IMR-90 (cell line): ENCODE measurements at regions not wholly inside any gene's neighbourhood (a gene's known extent, or its start where the extent isn't known, plus 50 kb on each side); places are given as distances from the start of the nearest gene placed in this dataset.

Source experiments
- ATAC-seq: fragments of 200-7000 bp; cut with Tn5 transposase; 2 replicates; pipeline ENCODE4 v1.9.1; 2020; ENCODE audit warnings: low read depth, mild to moderate bottlenecking, moderate library complexity
- BruUV-seq: library from RNA; stranded (reverse); fragments of 400-500 nt; replicated peaks from 2 replicates; lab custom pipeline; 2021; lab: Mats Ljungman, UMichigan
- CTCF ChIA-PET: fragments of 300-600 bp; formaldehyde crosslinking; extraction: SDS; loops from one replicate; lab custom pipeline; 2021; ENCODE audit warnings: antibody characterized with exemption; lab: Yijun Ruan, JAX
- POLR2A ChIA-PET: fragments of 300-600 bp; sonication (Branson Sonifier 250); formaldehyde crosslinking; loops from one replicate; lab custom pipeline; 2022; ENCODE audit warnings: antibody characterized with exemption; ENCODE audit not compliant: unreplicated experiment; lab: Charles Lee
- DNase-seq: peaks from one replicate; pipeline ENCODE4 v3.0.0; 2013
- H2AFZ ChIP-seq: replicated peaks from 2 replicates; pipeline ENCODE3; 2013; ENCODE audit warnings: low read length, mild to moderate bottlenecking; ENCODE audit not compliant: poor library complexity
- H2AK5ac ChIP-seq: 2 replicates; pipeline ENCODE4 v1.6.1; 2013; ENCODE audit warnings: low read depth, low read length, inconsistent platforms
- H2AK9ac ChIP-seq: replicated peaks from 2 replicates; pipeline ENCODE3; 2013; ENCODE audit warnings: mild to moderate bottlenecking, low read depth, low read length, moderate library complexity; ENCODE audit not compliant: poor library complexity
- H2BK120ac ChIP-seq: 2 replicates; pipeline ENCODE4 v1.6.1; 2013; ENCODE audit warnings: low read depth, low read length, inconsistent platforms
- H2BK15ac ChIP-seq: 3 replicates; pipeline ENCODE4 v1.6.1; 2013; ENCODE audit warnings: low read depth, low read length, inconsistent platforms
- H2BK20ac ChIP-seq: 2 replicates; pipeline ENCODE4 v1.6.1; 2013; ENCODE audit warnings: low read depth, mild to moderate bottlenecking, inconsistent platforms, low read length, moderate library complexity
- H2BK5ac ChIP-seq: 2 replicates; pipeline ENCODE4 v1.6.1; 2013; ENCODE audit warnings: mild to moderate bottlenecking, low read depth, low read length, inconsistent platforms; ENCODE audit not compliant: poor library complexity, severe bottlenecking
- H3K14ac ChIP-seq: replicated peaks from 2 replicates; pipeline ENCODE4 v1.6.1; 2013; ENCODE audit warnings: low read depth, low read length, inconsistent platforms
- H3K18ac ChIP-seq: 2 replicates; pipeline ENCODE4 v1.6.1; 2013; ENCODE audit warnings: low read depth, low read length, control low read depth
- H3K23ac ChIP-seq: 2 replicates; pipeline ENCODE4 v1.6.1; 2013; ENCODE audit warnings: low read depth, low read length, inconsistent platforms
- H3K27ac ChIP-seq: 2 replicates; pipeline ENCODE4 v1.5.1; 2013; ENCODE audit warnings: mild to moderate bottlenecking, control low read depth, low read length; ENCODE audit not compliant: insufficient read depth
- H3K27me3 ChIP-seq: 2 replicates; pipeline ENCODE4 v1.6.1; 2013; ENCODE audit warnings: low read length; ENCODE audit not compliant: control insufficient read depth, insufficient read depth
- H3K36me3 ChIP-seq: 2 replicates; pipeline ENCODE4 v1.6.1; 2013; ENCODE audit warnings: low read length, mixed read lengths; ENCODE audit not compliant: control insufficient read depth, insufficient read depth
- H3K4ac ChIP-seq: 2 replicates; pipeline ENCODE4 v1.6.1; 2013; ENCODE audit warnings: low read depth, low read length, inconsistent platforms
- H3K4me1 ChIP-seq: 2 replicates; pipeline ENCODE4 v1.6.1; 2013; ENCODE audit warnings: low read length, mixed read lengths; ENCODE audit not compliant: control insufficient read depth, insufficient read depth
- H3K4me2 ChIP-seq: 2 replicates; pipeline ENCODE4 v1.6.1; 2013; ENCODE audit warnings: low read depth, mild to moderate bottlenecking, control low read depth, low read length, moderate library complexity
- H3K4me3 ChIP-seq: 2 replicates; pipeline ENCODE4 v1.5.1; 2013; ENCODE audit warnings: low read depth, mild to moderate bottlenecking, control low read depth, low read length, moderate library complexity; ENCODE audit not compliant: insufficient read depth
- H3K56ac ChIP-seq: 2 replicates; pipeline ENCODE4 v1.6.1; 2013; ENCODE audit warnings: low read length, inconsistent platforms; ENCODE audit not compliant: insufficient read depth; ENCODE audit errors: extremely low read depth
- H3K79me1 ChIP-seq, 2 experiments: 2 replicates each; pipeline ENCODE4 v1.6.1; 2013; ENCODE audit warnings: low read length in 2 of 2, inconsistent platforms in 1 of 2, low read depth in 1 of 2
- H3K9ac ChIP-seq: 2 replicates; pipeline ENCODE4 v1.6.1; 2013; ENCODE audit warnings: low read depth, low read length, control low read depth
- H3K9me1 ChIP-seq: 2 replicates; pipeline ENCODE4 v1.6.1; 2013; ENCODE audit warnings: low read length, inconsistent platforms; ENCODE audit not compliant: insufficient read depth
- H3K9me3 ChIP-seq: 2 replicates; pipeline ENCODE4 v1.6.1; 2013; ENCODE audit warnings: low read length; ENCODE audit not compliant: control insufficient read depth, insufficient read depth
- H4K20me1 ChIP-seq: 2 replicates; pipeline ENCODE4 v1.6.1; 2013; ENCODE audit warnings: low read length, inconsistent platforms; ENCODE audit not compliant: insufficient read depth
- H4K5ac ChIP-seq: 2 replicates; pipeline ENCODE4 v1.6.1; 2013; ENCODE audit warnings: mild to moderate bottlenecking, low read depth, low read length, control low read depth
- H4K8ac ChIP-seq, 2 experiments: 2 replicates each; pipeline ENCODE4 v1.6.1; 2013; ENCODE audit warnings: low read depth in 2 of 2, low read length in 2 of 2, control low read depth in 1 of 2, inconsistent platforms in 1 of 2
- H4K91ac ChIP-seq: 2 replicates; pipeline ENCODE4 v1.6.1; 2013; ENCODE audit warnings: low read depth, low read length, inconsistent platforms; ENCODE audit not compliant: insufficient read depth
- BHLHE40 ChIP-seq: fragments of 150-350 bp; IDR thresholded peaks from 2 replicates; pipeline ENCODE4 v1.6.1; 2016; ENCODE audit warnings: mild to moderate bottlenecking, low read depth, low read length
- CHD1 ChIP-seq: IDR thresholded peaks from 2 replicates; pipeline ENCODE4 v1.6.1; 2012; ENCODE audit warnings: low read depth, low read length, improper control_type of control experiment
- CTCF ChIP-seq: conservative IDR thresholded peaks from 2 replicates; pipeline ENCODE4 v1.5.1; 2012; ENCODE audit warnings: mild to moderate bottlenecking, low read depth, low read length, improper control_type of control experiment
- ELK1 ChIP-seq: fragments of 150-350 bp; IDR thresholded peaks from 2 replicates; pipeline ENCODE4 v1.6.1; 2016; ENCODE audit warnings: low read depth, mild to moderate bottlenecking, low read length, moderate library complexity, borderline replicate concordance
- FOS ChIP-seq: fragments of 150-350 bp; IDR thresholded peaks from 2 replicates; pipeline ENCODE4 v1.6.1; 2016; ENCODE audit warnings: low read depth, low read length
- MAFK ChIP-seq: IDR thresholded peaks from 2 replicates; pipeline ENCODE4 v1.6.1; 2012; ENCODE audit warnings: low read depth, low read length, improper control_type of control experiment
- MAZ ChIP-seq: IDR thresholded peaks from 2 replicates; pipeline ENCODE4 v1.6.1; 2012; ENCODE audit warnings: low read depth, mild to moderate bottlenecking, low read length, improper control_type of control experiment, moderate library complexity, borderline replicate concordance
- MXI1 ChIP-seq: IDR thresholded peaks from 2 replicates; pipeline ENCODE4 v1.6.1; 2012; ENCODE audit warnings: low read depth, mild to moderate bottlenecking, low read length, moderate library complexity, borderline replicate concordance
- NFE2L2 ChIP-seq: fragments of 150-350 bp; IDR thresholded peaks from 2 replicates; pipeline ENCODE4 v1.6.1; 2016; ENCODE audit warnings: low read depth, mild to moderate bottlenecking, low read length
- POLR2A ChIP-seq: IDR thresholded peaks from 2 replicates; pipeline ENCODE4 v1.6.1; 2012; ENCODE audit warnings: mild to moderate bottlenecking, low read depth, low read length
- RAD21 ChIP-seq: IDR thresholded peaks from 2 replicates; pipeline ENCODE4 v1.6.1; 2012; ENCODE audit warnings: low read length, improper control_type of control experiment
- RCOR1 ChIP-seq: IDR thresholded peaks from 2 replicates; pipeline ENCODE4 v1.6.1; 2012; ENCODE audit warnings: mild to moderate bottlenecking, low read length, improper control_type of control experiment; ENCODE audit not compliant: insufficient replicate concordance
- RFX5 ChIP-seq: IDR thresholded peaks from 2 replicates; pipeline ENCODE4 v1.8.0; 2012; ENCODE audit warnings: low read depth, mild to moderate bottlenecking, low read length, moderate library complexity
- SMC3 ChIP-seq: fragments of 150-350 bp; IDR thresholded peaks from 2 replicates; pipeline ENCODE4 v1.6.1; 2016; ENCODE audit warnings: low read depth, mild to moderate bottlenecking, antibody characterized with exemption, low read length, moderate library complexity
- WGBS, 2 experiments: methylation state at CpG; one replicate each; pipeline versions ENCODE4 v1.1.5 to v1.1.7; 2013; ENCODE audit warnings: missing lambda C conversion rate in 2 of 2; ENCODE audit not compliant: insufficient read length in 1 of 2; ENCODE audit errors: extremely low coverage in 2 of 2; 5-methylcytosine and 5-hydroxymethylcytosine counted together
- dilution Hi-C: fragments of 300-500 bp; cut with HindIII; formaldehyde crosslinking; loops from one replicate; pipeline ENCODE4 v1.14.3; 2018; ENCODE audit warnings: low sequenced_read_pairs; ENCODE audit not compliant: unreplicated experiment
- in situ Hi-C: fragments of 300-500 bp; cut with MboI; formaldehyde crosslinking; loops from 3 replicates; pipeline ENCODE4 v1.14.3; 2019; ENCODE audit warnings: low sequenced_read_pairs, inconsistent platforms, mixed read lengths
- intact Hi-C: fragments of 100-400 bp; cut with micrococcal nuclease; formaldehyde crosslinking; loops from 2 replicates; pipeline ENCODE4 v1.10.0; 2022

DNA sequence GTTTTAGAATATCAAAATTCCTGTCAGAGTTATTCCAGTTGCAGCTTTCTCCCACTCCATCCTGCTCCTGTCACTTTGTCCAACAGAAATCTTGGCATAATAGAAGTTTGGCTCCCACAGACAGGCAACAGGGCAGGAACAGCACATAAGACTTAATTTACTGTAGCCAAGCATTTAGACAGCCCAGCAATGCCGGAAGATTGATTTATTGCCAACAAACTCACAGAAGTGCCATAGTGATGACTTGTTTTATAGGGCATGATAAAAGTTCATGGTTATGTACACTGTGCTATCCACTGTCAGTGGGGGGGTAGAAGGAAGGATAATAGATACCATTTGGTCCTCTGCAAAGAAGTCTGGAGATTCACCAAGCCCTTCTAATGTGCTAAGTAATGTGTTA is 98.3 kb upstream of the CBLB start:
- ChIA-PET CTCF (no interaction called here), POLR2A (no interaction called here)
- H3K27me3 ChIP-seq = no peaks in the 10 kb centered on the region
- no peak overlapping the region for H4K8ac ChIP-seq
- H3K36me3 ChIP-seq = no peaks in the 10 kb centered on the region
- dilution Hi-C loops (no loop called here), in situ Hi-C loops (no loop called here), intact Hi-C loops (no loop called here)
- no peak overlapping the region for H3K4me3 ChIP-seq
- no peak overlapping the region for H4K91ac ChIP-seq
- no peaks in the 10 kb centered on the region for H4K20me1 ChIP-seq
- no peak overlapping the region for H3K14ac ChIP-seq
- no peak overlapping the region for H2BK20ac ChIP-seq
- no peak overlapping the region for H2BK5ac ChIP-seq
- peaks cover 5% of the 10 kb centered on the region for H3K4me1 ChIP-seq
- no peak overlapping the region for H2AFZ ChIP-seq
- no peak for TF ChIP-seq RFX5
- no peak for TF ChIP-seq CTCF
- TF ChIP-seq MAZ = no peak
- no peak for TF ChIP-seq CHD1
- no peak for TF ChIP-seq MXI1
- TF ChIP-seq MAFK = no peak
- TF ChIP-seq NFE2L2 = no peak
- TF ChIP-seq BHLHE40 = no peak
- no peak for TF ChIP-seq RCOR1
- no peak for TF ChIP-seq POLR2A
- no peak for TF ChIP-seq ELK1
- TF ChIP-seq FOS = no peak
- no peak for TF ChIP-seq SMC3
- no peak for TF ChIP-seq RAD21
- WGBS, 2 experiments = no CpG with 5 or more reads among the region's 1 CpG
- no TSS peak for BruUV-seq
- no peak overlapping the region for H2AK9ac ChIP-seq
- H2AK5ac ChIP-seq = no peak overlapping the region
- H3K9ac ChIP-seq = no peak overlapping the region
- peak overlapping the region; percentile 41; the same call in 1 of the 2 replicates for H3K18ac ChIP-seq
- ATAC-seq = peak; percentile 42
- H3K9me1 ChIP-seq = 0 out of 2 replicates have a peak, but pooled peaks cover 3% of the 10 kb centered on the region
- H3K56ac ChIP-seq = no peak overlapping the region
- H3K4ac ChIP-seq = no peak overlapping the region
- no peak overlapping the region for H2BK120ac ChIP-seq
- no peaks in the 10 kb centered on the region for H3K79me1 ChIP-seq
- no peak overlapping the region for H3K23ac ChIP-seq
- H2BK15ac ChIP-seq = no peak overlapping the region
- no peak overlapping the region for H3K27ac ChIP-seq
- 0 out of 2 replicates have a peak overlapping the region, but pooled peaks have one; percentile 31 for H3K4me2 ChIP-seq
- H3K9me3 ChIP-seq = peaks cover 8% of the 10 kb centered on the region
- no peak overlapping the region for H4K5ac ChIP-seq
- peak; percentile 42 for DNase-seq
